HuH-7.5 (cell line): ENCODE measurements at regions not wholly inside any gene's neighbourhood (a gene's known extent, or its start where the extent isn't known, plus 50 kb on each side); places are given as distances from the start of the nearest gene placed in this dataset.

Experiments
- DNase-seq: peaks from one replicate; pipeline ENCODE4 v3.0.0; 2011; ENCODE audit warnings: low spot score

DNA sequence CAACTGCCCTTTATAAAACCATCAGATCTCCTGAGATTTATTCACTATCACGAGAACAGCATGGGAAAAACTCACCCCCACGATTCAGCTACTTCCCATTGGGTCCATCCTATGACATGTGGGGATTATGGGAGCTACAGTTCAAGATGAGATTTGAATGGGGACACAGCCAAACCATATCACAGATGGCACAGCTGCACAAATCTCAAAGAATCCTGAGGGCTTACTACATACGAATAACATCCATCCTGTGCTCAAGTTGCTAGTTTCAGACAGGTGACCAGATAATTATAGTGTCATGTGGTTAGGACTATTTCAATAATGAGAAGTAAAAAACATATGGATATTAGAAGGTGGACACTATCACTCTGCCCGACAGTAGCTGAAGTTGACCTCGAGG is 211.2 kb downstream of the NUAK1 start:
- DNase-seq: no peak

DNA sequence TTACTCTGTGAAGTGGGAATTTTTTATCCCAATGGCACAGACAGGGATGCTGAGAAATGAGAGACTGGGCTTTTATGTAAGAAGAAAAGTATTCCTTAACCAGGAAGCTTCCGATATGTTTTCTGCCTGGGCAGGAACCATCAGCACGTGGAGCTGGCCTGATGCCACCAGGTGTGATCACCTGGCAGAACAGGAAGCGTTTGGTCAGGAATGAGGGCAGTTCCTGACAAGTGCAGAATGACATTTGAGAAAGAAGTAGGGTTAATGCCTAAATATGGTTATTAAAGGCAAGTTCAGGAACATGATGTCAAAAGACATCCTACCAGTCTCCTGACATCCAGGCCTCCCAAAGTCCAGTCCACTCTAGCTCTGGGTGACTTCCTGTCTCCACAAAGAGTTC is 210.3 kb downstream of the NUAK1 start:
- no peak for DNase-seq

DNA sequence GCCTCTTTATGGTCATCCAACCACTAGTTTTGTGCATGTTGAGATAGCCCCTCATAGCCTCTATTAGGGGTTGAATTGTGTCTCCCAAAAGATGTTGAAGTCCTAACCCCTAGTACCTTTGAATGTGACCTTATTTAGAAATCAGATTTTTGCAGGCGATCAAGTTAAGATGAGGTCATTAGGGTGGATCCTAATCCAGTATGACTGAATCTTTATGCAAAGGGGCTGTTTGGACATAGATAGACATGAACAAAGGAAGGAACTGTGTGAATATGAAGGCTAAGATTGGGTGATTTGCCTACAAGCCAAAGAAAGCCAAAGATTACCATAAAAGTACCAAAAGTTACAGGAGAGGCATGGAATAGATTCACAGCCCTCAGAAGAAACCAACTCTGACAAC is 209.6 kb downstream of the NUAK1 start:
- no peak for DNase-seq

- no peak for DNase-seq
These were observed 207.9 kb downstream of the NUAK1 start for GRCh38 chr12:105930557-105931503.

GRCh38 chr12:105931762-105932570 is 206.8 kb downstream of the NUAK1 start:
- no peak for DNase-seq

DNA sequence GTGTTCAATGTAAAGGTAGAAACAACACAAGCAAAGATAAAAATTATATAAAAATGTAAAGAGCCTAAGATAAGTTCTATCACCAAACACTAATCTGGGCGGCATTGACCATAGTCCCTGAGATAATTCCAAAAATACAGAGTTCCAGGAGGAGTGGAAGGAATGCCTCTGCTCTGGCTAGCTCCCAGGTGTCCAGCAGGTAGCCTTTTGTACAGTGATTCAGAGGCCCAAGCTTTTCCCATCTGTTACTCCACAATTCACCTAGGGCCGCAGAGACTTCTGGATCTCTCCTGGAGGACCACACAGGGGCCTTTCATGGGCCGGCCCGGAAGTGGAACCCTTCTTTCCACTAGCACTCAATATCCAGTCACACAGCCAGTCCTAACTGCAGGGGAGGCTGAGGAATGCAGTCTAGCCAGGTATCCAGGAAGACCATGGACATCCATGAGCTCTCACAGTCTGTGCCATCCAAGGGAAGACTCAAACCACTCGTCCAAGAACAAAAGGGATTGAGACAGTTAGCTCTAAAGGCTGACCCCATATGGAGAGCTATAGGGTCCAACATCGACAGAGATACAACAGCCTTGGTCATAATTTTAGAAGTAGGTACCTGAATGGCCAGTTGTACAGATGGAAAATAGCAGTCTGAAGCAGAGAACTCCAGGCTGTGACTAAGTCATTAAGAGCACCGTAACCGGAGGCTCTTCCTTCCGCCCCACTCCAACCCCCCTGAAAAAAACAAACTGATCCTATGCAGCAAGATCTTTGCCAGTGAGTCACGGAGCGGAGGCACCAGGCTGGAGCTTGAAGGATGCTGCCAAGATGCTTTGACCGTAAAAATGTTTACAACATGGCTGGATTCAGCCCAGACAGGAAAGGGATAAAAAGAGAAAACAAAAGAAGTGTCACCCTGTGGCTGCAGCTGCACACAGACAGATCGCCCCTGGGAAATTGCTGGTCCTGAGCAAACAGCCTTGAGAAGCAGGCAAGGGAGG is 204.8 kb downstream of the NUAK1 start:
- no peak for DNase-seq

- no peak for DNase-seq
These were observed 203.6 kb downstream of the NUAK1 start for GRCh38 chr12:105935106-105935505.

- no peak for DNase-seq
These were observed 202.8 kb downstream of the NUAK1 start for GRCh38 chr12:105935981-105936380.

- no peak for DNase-seq
These were observed 202.3 kb downstream of the NUAK1 start for GRCh38 chr12:105936496-105936895.

GRCh38 chr12:105937009-105937408 is 201.7 kb downstream of the NUAK1 start:
- no peak for DNase-seq

DNA sequence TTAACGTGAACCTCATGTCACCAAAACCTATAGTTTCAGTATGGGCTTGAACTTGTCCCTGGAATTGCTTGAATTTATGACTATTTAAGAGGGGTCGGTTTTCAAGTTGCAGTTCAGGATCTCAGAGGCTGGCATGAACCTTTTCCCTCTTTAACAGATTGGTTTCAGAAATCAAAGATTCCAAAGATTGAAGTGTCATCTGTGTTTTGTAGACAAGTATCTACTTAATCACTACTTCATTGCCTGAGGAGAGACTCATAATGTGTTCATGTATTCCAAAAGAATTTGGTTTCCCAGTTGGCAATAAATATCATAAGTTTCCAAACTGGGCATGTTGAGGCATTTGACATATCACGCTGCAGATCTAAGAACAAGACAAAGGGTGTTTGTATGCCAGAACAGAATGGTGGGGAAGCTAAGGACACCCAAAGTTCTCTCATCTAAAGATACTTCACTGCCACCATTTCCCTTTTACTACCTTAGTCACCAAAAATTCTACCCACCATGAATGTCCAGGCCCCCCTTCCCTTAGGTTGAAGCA is 199.5 kb downstream of the NUAK1 start:
- DNase-seq: no peak

DNA sequence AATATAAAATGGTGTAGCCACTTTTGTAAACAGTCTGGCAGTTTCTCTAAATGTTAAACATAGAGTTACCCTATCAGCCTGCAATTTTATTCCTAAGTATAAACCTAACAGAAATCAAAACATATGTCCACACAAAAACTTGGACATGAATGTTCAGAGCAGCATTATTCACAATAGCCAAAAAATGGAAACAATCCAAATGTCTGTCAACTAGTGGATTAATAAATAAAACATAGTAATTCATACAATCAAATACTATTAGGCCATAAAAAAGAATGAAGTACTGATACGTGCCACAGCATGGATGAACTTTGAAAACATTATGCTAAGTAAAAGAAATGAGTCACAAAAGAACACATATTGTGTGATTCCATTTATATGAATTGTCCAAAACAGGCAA is 196.5 kb downstream of the NUAK1 start:
- no peak for DNase-seq

GRCh38 chr12:105943525-105943924 is 195.2 kb downstream of the NUAK1 start:
- no peak for DNase-seq

GRCh38 chr12:105944628-105945027 is 194.1 kb downstream of the NUAK1 start:
- DNase-seq: no peak

DNA sequence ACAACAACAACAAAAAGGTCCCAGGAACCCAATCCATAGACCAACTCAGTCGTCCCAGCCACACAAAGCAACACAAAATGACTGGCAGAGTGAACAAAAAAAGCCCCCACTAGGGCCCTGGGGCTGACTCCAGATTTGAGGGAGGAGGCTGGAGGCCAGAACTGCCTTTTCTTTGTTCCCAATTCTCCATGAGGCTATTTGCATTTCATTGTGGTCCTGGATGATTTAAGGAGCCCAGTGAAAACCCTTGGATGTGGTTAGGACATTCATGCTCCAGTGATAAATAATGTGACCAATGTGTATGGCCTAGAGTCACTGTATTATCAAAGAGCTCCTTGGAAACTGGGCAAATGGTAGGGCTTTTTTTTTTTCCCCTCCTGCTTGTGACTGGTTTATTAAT is 192.9 kb downstream of the NUAK1 start:
- DNase-seq: no peak

DNA sequence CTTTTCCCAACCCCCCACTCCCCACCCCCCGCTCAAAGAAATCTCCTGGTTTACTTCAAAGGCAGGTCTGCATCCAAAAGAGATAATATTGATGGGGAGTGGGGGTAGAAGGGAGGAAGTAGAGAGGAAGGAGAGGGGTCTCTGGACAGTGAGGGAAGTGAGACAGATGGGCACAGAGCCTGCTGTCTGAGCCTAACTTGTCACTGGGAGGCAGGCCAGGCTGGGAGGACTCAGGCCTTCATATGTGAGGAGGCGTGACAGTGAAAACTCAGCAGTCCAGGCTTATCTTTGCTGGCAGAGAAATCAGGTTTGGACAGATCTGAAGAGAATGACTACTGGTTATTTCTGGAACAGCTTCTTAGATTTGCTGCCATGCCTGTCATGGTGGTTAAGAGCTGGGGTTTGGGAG is 192.3 kb downstream of the NUAK1 start:
- DNase-seq: no peak

- no peak for DNase-seq
These were observed 190.8 kb downstream of the NUAK1 start for GRCh38 chr12:105947906-105948305.

DNA sequence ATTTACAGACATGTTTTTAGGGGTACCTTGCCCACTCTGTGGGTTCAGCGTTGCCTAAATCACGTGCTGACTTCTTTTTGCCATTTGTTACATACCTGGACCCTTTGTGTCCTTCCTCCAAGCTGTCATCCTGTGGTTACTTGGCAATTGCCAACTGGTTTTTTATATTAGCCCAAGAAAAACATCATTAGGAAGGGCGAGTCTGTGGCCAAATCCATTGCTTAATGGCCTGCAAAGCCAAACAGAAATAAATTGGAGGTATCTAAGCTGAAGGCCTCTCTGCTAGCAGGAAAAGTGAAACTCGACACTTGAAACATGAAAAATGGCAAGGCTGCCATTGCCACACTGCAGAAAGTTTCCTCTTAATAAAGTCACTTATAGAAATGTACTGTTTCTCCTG is 190.4 kb downstream of the NUAK1 start:
- no peak for DNase-seq

GRCh38 chr12:105949391-105949790 is 189.4 kb downstream of the NUAK1 start:
- DNase-seq: no peak

GRCh38 chr12:105951732-105952131 is 187.0 kb downstream of the NUAK1 start:
- DNase-seq: no peak
